Testis (tissue), 2 donors: ENCODE measurements at regions not wholly inside any gene's neighbourhood (a gene's known extent, or its start where the extent isn't known, plus 50 kb on each side); places are given as distances from the start of the nearest gene placed in this dataset.

Source experiments
- POLR2A ChIP-seq: fragments of 450-650 bp; IDR thresholded peaks from one replicate; pipeline ENCODE4 v1.6.1; 2017; ENCODE audit warnings: antibody characterized with exemption, mild to moderate bottlenecking, moderate library complexity
- TF ChIP-seq, protein P1 (sequence below), 3 experiments: fragments of 450-650 bp in 2 of 3; fragments of 200-600 bp in 1 of 3; sonication (generic) in 1 of 3; IDR thresholded peaks; one replicate each; pipeline ENCODE4 v1.5.1; 2016 to 2019; ENCODE audit warnings: antibody characterized with exemption in 3 of 3, mild to moderate bottlenecking in 2 of 3, moderate library complexity in 1 of 3

- TF ChIP-seq, protein P1, sequence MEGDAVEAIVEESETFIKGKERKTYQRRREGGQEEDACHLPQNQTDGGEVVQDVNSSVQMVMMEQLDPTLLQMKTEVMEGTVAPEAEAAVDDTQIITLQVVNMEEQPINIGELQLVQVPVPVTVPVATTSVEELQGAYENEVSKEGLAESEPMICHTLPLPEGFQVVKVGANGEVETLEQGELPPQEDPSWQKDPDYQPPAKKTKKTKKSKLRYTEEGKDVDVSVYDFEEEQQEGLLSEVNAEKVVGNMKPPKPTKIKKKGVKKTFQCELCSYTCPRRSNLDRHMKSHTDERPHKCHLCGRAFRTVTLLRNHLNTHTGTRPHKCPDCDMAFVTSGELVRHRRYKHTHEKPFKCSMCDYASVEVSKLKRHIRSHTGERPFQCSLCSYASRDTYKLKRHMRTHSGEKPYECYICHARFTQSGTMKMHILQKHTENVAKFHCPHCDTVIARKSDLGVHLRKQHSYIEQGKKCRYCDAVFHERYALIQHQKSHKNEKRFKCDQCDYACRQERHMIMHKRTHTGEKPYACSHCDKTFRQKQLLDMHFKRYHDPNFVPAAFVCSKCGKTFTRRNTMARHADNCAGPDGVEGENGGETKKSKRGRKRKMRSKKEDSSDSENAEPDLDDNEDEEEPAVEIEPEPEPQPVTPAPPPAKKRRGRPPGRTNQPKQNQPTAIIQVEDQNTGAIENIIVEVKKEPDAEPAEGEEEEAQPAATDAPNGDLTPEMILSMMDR (IDR thresholded peaks at IDR 0.05), result no peak
- no peak for TF ChIP-seq POLR2A
Observed at GRCh38 chr20:60269573-60270162, 311.4 kb downstream of the CDH26 start.
